Fibroblast of the aortic adventitia (primary cell): ENCODE measurements at regions not wholly inside any gene's neighbourhood (a gene's known extent, or its start where the extent isn't known, plus 50 kb on each side); places are given as distances from the start of the nearest gene placed in this dataset.
"Not testable (repeated sequence)": the region's sequence is repeated elsewhere in the genome, so short reads cannot be mapped to it uniquely, and the experiment has no call there.

Experiments
- DNase-seq: peaks from one replicate; pipeline ENCODE4 v3.0.0-alpha.2; 2010; ENCODE audit warnings: low read depth
- H3K4me3 ChIP-seq: 2 replicates; pipeline ENCODE4 v1.5.1; 2011; ENCODE audit warnings: low read depth, mild to moderate bottlenecking, control low read depth, low read length, moderate library complexity
- CTCF ChIP-seq: IDR thresholded peaks from 2 replicates; pipeline ENCODE4 v1.5.1; 2011; ENCODE audit warnings: mild to moderate bottlenecking, low read length, control low read depth, inconsistent platforms; ENCODE audit not compliant: insufficient read depth

DNA sequence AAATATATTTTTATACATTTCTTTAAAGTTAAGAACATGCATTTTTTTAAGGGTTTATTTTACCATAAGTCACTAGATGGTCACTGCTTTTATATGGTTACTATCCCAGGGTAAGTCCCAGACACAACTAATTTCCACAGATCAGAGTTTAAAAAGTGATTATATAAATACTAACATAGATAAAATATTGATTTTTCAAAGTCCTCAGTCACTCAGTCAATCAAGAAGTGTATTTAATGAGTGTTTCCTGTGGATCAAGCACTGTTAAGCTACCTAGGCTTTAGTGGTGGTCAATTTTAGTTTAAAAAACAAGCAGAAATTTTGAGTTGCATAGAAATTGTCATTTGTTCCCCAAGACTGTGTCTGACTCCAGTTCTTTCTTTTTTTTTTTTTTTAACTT, 399.5 kb upstream of the SYNCRIP start:
- DNase-seq = no peak
- no peak for TF ChIP-seq CTCF
- no peak overlapping the region for H3K4me3 ChIP-seq

- TF ChIP-seq CTCF = no peak
- no peak overlapping the region for H3K4me3 ChIP-seq
- no peak for DNase-seq
These were observed 389.0 kb upstream of the SYNCRIP start for GRCh38 chr6:86031713-86032112.

DNA sequence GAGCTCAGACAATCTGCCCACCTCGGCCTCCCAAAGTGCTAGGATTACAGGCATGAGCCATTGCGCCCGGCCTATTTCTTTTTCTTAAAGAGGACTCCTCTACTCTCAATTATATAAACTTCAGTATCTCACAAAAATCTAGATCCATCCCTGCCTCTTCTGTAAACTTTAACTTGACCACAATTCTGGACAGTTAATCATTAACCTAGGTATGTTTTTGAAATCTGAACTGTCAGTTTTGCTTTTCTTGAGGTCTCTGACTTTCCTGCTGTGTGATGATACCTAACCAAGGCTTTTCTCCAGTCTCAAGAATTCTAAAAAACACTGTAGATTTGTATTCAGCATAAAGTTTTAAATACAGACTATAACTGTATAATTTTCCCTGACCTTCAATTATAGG, 388.2 kb upstream of the SYNCRIP start:
- H3K4me3 ChIP-seq = no peak overlapping the region
- no peak for TF ChIP-seq CTCF
- DNase-seq = no peak

DNA sequence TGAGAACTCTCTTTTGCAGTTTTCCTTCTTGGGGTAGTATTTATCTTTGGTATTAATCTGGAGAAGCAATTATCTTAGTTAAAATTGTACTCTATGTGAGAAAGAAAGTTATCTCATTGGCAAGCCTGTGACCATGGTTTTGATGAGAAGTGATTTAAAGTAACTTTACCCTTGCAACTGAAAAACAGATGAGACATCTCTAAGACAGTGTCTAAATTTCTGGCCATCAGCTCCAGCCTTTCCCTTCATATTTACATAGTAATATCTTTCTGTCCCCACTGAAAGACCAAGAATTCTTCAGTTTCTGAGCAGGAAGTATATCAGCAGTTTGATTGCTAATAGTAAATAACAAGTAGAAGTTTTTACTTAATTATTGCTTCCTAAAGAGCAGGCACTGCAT, 386.1 kb upstream of the SYNCRIP start:
- no peak for TF ChIP-seq CTCF
- H3K4me3 ChIP-seq = no peak overlapping the region
- no peak for DNase-seq

- DNase-seq, H3K4me3 ChIP-seq: not testable (repeated sequence)
These were observed 384.2 kb upstream of the SYNCRIP start for GRCh38 chr6:86026890-86027289.

DNA sequence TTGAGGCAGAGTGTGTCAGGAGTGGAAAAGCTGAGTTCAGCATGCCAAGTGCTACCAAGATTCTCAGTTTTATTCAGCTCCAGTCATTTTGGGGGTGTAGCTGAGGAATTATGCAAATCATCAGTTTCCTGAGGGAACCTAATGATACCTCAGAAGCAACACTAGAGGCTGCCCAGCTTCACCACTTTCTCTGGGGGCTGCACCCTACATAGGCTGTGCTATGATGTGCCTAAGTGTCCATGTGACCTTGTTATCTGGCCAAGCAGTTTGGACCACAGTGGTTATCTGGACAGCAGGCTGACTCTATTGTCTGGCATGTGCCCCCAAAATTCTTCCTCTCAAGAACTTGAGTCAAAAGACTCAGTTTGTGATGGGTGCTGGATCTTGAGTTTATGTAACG, 374.6 kb upstream of the SYNCRIP start:
- no peak overlapping the region for H3K4me3 ChIP-seq
- TF ChIP-seq CTCF = no peak
- no peak for DNase-seq

- no peak overlapping the region for H3K4me3 ChIP-seq
- no peak for TF ChIP-seq CTCF
- DNase-seq = no peak
These were observed 373.9 kb upstream of the SYNCRIP start for GRCh38 chr6:86016567-86016966.
